IgD-negative memory B cell (primary cell): ENCODE measurements at regions not wholly inside any gene's neighbourhood (a gene's known extent, or its start where the extent isn't known, plus 50 kb on each side); places are given as distances from the start of the nearest gene placed in this dataset.
"Not testable (repeated sequence)": the region's sequence is repeated elsewhere in the genome, so short reads cannot be mapped to it uniquely, and the experiment has no call there.

ENCODE experiments used
- H3K27ac Mint-ChIP-seq, 3 donors: one replicate each; pipeline ENCODE4 v1.8.0; 2020 to 2022; ENCODE audit warnings: mild to moderate bottlenecking in 3 of 3, mixed read lengths in 3 of 3, moderate library complexity in 1 of 3
- H3K27me3 Mint-ChIP-seq: one replicate; pipeline ENCODE4 v1.8.0; 2021; ENCODE audit warnings: mixed read lengths
- H3K36me3 Mint-ChIP-seq: one replicate; pipeline ENCODE4 v1.8.0; 2020; ENCODE audit warnings: mild to moderate bottlenecking, mixed read lengths
- H3K4me1 Mint-ChIP-seq, 3 donors: one replicate each; pipeline ENCODE4 v1.8.0; 2020 to 2022; ENCODE audit warnings: mixed read lengths in 3 of 3, mild to moderate bottlenecking in 1 of 3
- H3K4me3 Mint-ChIP-seq, 4 donors: one replicate each; pipeline ENCODE4 v1.8.0; 2020 to 2022; ENCODE audit warnings: mild to moderate bottlenecking in 4 of 4, mixed read lengths in 4 of 4, moderate library complexity in 3 of 4
- H3K9me3 Mint-ChIP-seq, 3 donors: one replicate each; pipeline ENCODE4 v1.8.0; 2020 to 2021; ENCODE audit warnings: mixed read lengths in 3 of 3, mild to moderate bottlenecking in 1 of 3

GRCh38 chr5:74497706-74498105 lies 142.8 kb downstream of the ENC1 start:
- Mint-ChIP-seq H3K27ac (no peak overlapping the region), H3K4me1 (no peaks in the 10 kb centered on the region), H3K9me3 (no peaks in the 10 kb centered on the region), H3K4me3 (no peak overlapping the region), H3K27me3 (peaks cover 11% of the 10 kb centered on the region), H3K36me3 (no peaks in the 10 kb centered on the region)

- Mint-ChIP-seq H3K4me3 (no peak overlapping the region), H3K36me3 (no peaks in the 10 kb centered on the region), H3K9me3 (no peaks in the 10 kb centered on the region), H3K27ac (no peak overlapping the region), H3K27me3 (peaks cover 13% of the 10 kb centered on the region), H3K4me1 (peaks cover 5 to 14% (median 11%) of the 10 kb centered on the region in 3 donors)
Measured at GRCh38 chr5:74493411-74493810, 147.1 kb downstream of the ENC1 start.

- Mint-ChIP-seq H3K36me3 (no peaks in the 10 kb centered on the region), H3K4me3 (no peak overlapping the region), H3K4me1 (peaks cover 5 to 14% (median 11%) of the 10 kb centered on the region in 3 donors), H3K27ac (no peak overlapping the region), H3K9me3 (no peaks in the 10 kb centered on the region), H3K27me3 (peaks cover 13% of the 10 kb centered on the region)
Measured at GRCh38 chr5:74492230-74492629, 148.3 kb downstream of the ENC1 start.

GRCh38 chr5:74491586-74491985 lies 148.9 kb downstream of the ENC1 start:
- peaks cover 5 to 14% (median 11%) of the 10 kb centered on the region in 3 donors for H3K4me1 Mint-ChIP-seq
- peak overlapping the region in 2 of 4 donors; percentile 30 to 78 for H3K4me3 Mint-ChIP-seq
- H3K27ac Mint-ChIP-seq: no peak overlapping the region
- H3K36me3 Mint-ChIP-seq: no peaks in the 10 kb centered on the region
- H3K9me3 Mint-ChIP-seq: no peaks in the 10 kb centered on the region
- peaks cover 13% of the 10 kb centered on the region for H3K27me3 Mint-ChIP-seq

GRCh38 chr5:74490814-74491213 lies 149.7 kb downstream of the ENC1 start:
- Mint-ChIP-seq H3K4me3 (no peak overlapping the region), H3K9me3 (no peaks in the 10 kb centered on the region), H3K27me3 (peaks cover 13% of the 10 kb centered on the region), H3K36me3 (no peaks in the 10 kb centered on the region), H3K4me1 (peaks cover 5 to 14% (median 11%) of the 10 kb centered on the region in 3 donors), H3K27ac (peak overlapping the region in 2 of 3 donors; percentile 16 to 27)

GRCh38 chr5:74482990-74483389 lies 157.5 kb downstream of the ENC1 start:
- H3K27ac Mint-ChIP-seq: no peak overlapping the region
- peaks cover 0 to 5% (median 3%) of the 10 kb centered on the region in 3 donors for H3K4me1 Mint-ChIP-seq
- no peaks in the 10 kb centered on the region for H3K9me3 Mint-ChIP-seq
- no peak overlapping the region for H3K4me3 Mint-ChIP-seq
- peaks cover 4% of the 10 kb centered on the region for H3K27me3 Mint-ChIP-seq
- no peaks in the 10 kb centered on the region for H3K36me3 Mint-ChIP-seq

GRCh38 chr5:74482523-74482922 lies 158.0 kb downstream of the ENC1 start:
- Mint-ChIP-seq H3K27ac (no peak overlapping the region), H3K4me1 (peaks cover 0 to 5% (median 3%) of the 10 kb centered on the region in 3 donors), H3K27me3 (peaks cover 4% of the 10 kb centered on the region), H3K4me3 (no peak overlapping the region), H3K36me3 (no peaks in the 10 kb centered on the region), H3K9me3 (no peaks in the 10 kb centered on the region)

GRCh38 chr5:74481357-74481756 lies 159.2 kb downstream of the ENC1 start:
- not testable (repeated sequence) for H3K36me3 Mint-ChIP-seq, H3K27ac Mint-ChIP-seq, H3K4me1 Mint-ChIP-seq, H3K9me3 Mint-ChIP-seq
- Mint-ChIP-seq H3K4me3 (peak overlapping the region in 1 of 4 donors; percentile 31), H3K27me3 (peaks cover 12% of the 10 kb centered on the region)

GRCh38 chr5:74480201-74480600 lies 160.3 kb downstream of the ENC1 start:
- Mint-ChIP-seq H3K4me3 (no peak overlapping the region), H3K27me3 (peaks cover 16% of the 10 kb centered on the region), H3K4me1 (peaks cover 0 to 12% (median 10%) of the 10 kb centered on the region in 3 donors), H3K9me3 (no peaks in the 10 kb centered on the region), H3K36me3 (no peaks in the 10 kb centered on the region), H3K27ac (no peak overlapping the region)

GRCh38 chr5:74478328-74478727 lies 162.2 kb downstream of the ENC1 start:
- Mint-ChIP-seq H3K9me3 (no peaks in the 10 kb centered on the region), H3K36me3 (no peaks in the 10 kb centered on the region), H3K4me1 (peaks cover 0 to 12% (median 10%) of the 10 kb centered on the region in 3 donors), H3K27ac (peak overlapping the region in 1 of 3 donors; percentile 87), H3K27me3 (peaks cover 19% of the 10 kb centered on the region), H3K4me3 (no peak overlapping the region)

GRCh38 chr5:74477761-74478160 lies 162.8 kb downstream of the ENC1 start:
- Mint-ChIP-seq H3K27ac (peak overlapping the region in 1 of 3 donors; percentile 87), H3K4me3 (no peak overlapping the region)

GRCh38 chr5:74476819-74477453 lies 163.6 kb downstream of the ENC1 start:
- Mint-ChIP-seq H3K36me3 (no peaks in the 10 kb centered on the region), H3K9me3 (no peaks in the 10 kb centered on the region), H3K4me1 (peaks cover 0 to 12% (median 10%) of the 10 kb centered on the region in 3 donors), H3K27me3 (peaks cover 19% of the 10 kb centered on the region), H3K4me3 (no peak overlapping the region), H3K27ac (no peak overlapping the region)

More at GRCh38 chr5:74477761-74478160, 162.8 kb downstream of the ENC1 start:
- Mint-ChIP-seq H3K4me1 (peaks cover 0 to 12% (median 10%) of the 10 kb centered on the region in 3 donors), H3K9me3 (no peaks in the 10 kb centered on the region), H3K27me3 (peaks cover 19% of the 10 kb centered on the region), H3K36me3 (no peaks in the 10 kb centered on the region)

- Mint-ChIP-seq H3K27me3 (peaks cover 19% of the 10 kb centered on the region), H3K4me3 (no peak overlapping the region), H3K36me3 (no peaks in the 10 kb centered on the region), H3K27ac (no peak overlapping the region), H3K9me3 (no peaks in the 10 kb centered on the region), H3K4me1 (peaks cover 0 to 11% (median 8%) of the 10 kb centered on the region in 3 donors)
Measured at GRCh38 chr5:74476046-74476818, 164.3 kb downstream of the ENC1 start.

- Mint-ChIP-seq H3K27ac (no peak overlapping the region), H3K36me3 (no peaks in the 10 kb centered on the region), H3K4me3 (no peak overlapping the region), H3K9me3 (no peaks in the 10 kb centered on the region), H3K4me1 (peaks cover 0 to 6% (median 5%) of the 10 kb centered on the region in 3 donors), H3K27me3 (peaks cover 10% of the 10 kb centered on the region)
Measured at GRCh38 chr5:74471875-74472274, 168.7 kb downstream of the ENC1 start.

GRCh38 chr5:74469234-74469994 lies 171.1 kb downstream of the ENC1 start:
- Mint-ChIP-seq H3K4me3 (no peak overlapping the region), H3K9me3 (no peaks in the 10 kb centered on the region), H3K27me3 (no peaks in the 10 kb centered on the region), H3K4me1 (no peaks in the 10 kb centered on the region), H3K27ac (no peak overlapping the region), H3K36me3 (no peaks in the 10 kb centered on the region)
